ENCODE measurements at regions not wholly inside any gene's neighbourhood (a gene's known extent, or its start where the extent isn't known, plus 50 kb on each side); places are given as distances from the start of the nearest gene placed in this dataset.

- TF ChIP-seq, protein P1, sequence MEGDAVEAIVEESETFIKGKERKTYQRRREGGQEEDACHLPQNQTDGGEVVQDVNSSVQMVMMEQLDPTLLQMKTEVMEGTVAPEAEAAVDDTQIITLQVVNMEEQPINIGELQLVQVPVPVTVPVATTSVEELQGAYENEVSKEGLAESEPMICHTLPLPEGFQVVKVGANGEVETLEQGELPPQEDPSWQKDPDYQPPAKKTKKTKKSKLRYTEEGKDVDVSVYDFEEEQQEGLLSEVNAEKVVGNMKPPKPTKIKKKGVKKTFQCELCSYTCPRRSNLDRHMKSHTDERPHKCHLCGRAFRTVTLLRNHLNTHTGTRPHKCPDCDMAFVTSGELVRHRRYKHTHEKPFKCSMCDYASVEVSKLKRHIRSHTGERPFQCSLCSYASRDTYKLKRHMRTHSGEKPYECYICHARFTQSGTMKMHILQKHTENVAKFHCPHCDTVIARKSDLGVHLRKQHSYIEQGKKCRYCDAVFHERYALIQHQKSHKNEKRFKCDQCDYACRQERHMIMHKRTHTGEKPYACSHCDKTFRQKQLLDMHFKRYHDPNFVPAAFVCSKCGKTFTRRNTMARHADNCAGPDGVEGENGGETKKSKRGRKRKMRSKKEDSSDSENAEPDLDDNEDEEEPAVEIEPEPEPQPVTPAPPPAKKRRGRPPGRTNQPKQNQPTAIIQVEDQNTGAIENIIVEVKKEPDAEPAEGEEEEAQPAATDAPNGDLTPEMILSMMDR (IDR thresholded peaks at IDR 0.05), result no peak
- TF ChIP-seq POLR2A (IDR thresholded peaks at IDR 0.05), result no peak
Observed at GRCh38 chr16:82451449-82451848, 175.3 kb upstream of the CDH13 start.
